Naive thymus-derived CD8-positive, alpha-beta T cell (primary cell): ENCODE measurements at regions not wholly inside any gene's neighbourhood (a gene's known extent, or its start where the extent isn't known, plus 50 kb on each side); places are given as distances from the start of the nearest gene placed in this dataset.

ENCODE experiments used
- ATAC-seq, 2 donors: fragments of 150-1000 bp; cut with Tn5 transposase in 1 of 2; sonication (Bioruptor Pico), chemical (Tn5 transposase) in 1 of 2; 1 replicate in 1 of 2; 2 replicates in 1 of 2; pipeline ENCODE4 v1.10.0; 2021; ENCODE audit warnings: mild to moderate bottlenecking in 2 of 2, moderate library complexity in 2 of 2
- POLR2A ChIA-PET: fragments of 350-600 bp; sonication (Branson Sonifier 250); formaldehyde crosslinking; loops from one replicate; lab custom pipeline; 2021; ENCODE audit warnings: antibody characterized with exemption; lab: Charles Lee
- DNase-seq, 10 donors: peaks; one replicate each; pipeline versions ENCODE4 v3.0.0 to v3.0.0-alpha.2; 2020 to 2022
- H3K27ac Mint-ChIP-seq, 10 donors: one replicate each; pipeline ENCODE4 v1.8.0; 2020 to 2022; ENCODE audit warnings: mild to moderate bottlenecking in 10 of 10, mixed read lengths in 10 of 10, moderate library complexity in 4 of 10, inconsistent platforms in 1 of 10
- H3K27me3 Mint-ChIP-seq, 5 donors: one replicate each; pipeline ENCODE4 v1.8.0; 2021 to 2022; ENCODE audit warnings: mixed read lengths in 5 of 5
- H3K36me3 Mint-ChIP-seq, 3 donors: one replicate each; pipeline ENCODE4 v1.8.0; 2020 to 2022; ENCODE audit warnings: mixed read lengths in 3 of 3, mild to moderate bottlenecking in 2 of 3, inconsistent platforms in 1 of 3
- H3K4me1 Mint-ChIP-seq, 4 donors: one replicate each; pipeline ENCODE4 v1.8.0; 2021 to 2022; ENCODE audit warnings: mixed read lengths in 4 of 4
- H3K4me3 Mint-ChIP-seq, 10 donors: one replicate each; pipeline ENCODE4 v1.8.0; 2020 to 2022; ENCODE audit warnings: mild to moderate bottlenecking in 10 of 10, mixed read lengths in 10 of 10, moderate library complexity in 6 of 10, inconsistent platforms in 1 of 10
- H3K9me3 Mint-ChIP-seq, 9 donors: one replicate each; pipeline ENCODE4 v1.8.0; 2020 to 2022; ENCODE audit warnings: mixed read lengths in 9 of 9, mild to moderate bottlenecking in 3 of 9, inconsistent platforms in 1 of 9, moderate library complexity in 1 of 9

- ATAC-seq, result no peak
- no peaks in the 10 kb centered on the region for H3K4me1 Mint-ChIP-seq
- DNase-seq, result no peak
- no peaks in the 10 kb centered on the region for H3K9me3 Mint-ChIP-seq
- no peaks in the 10 kb centered on the region for H3K27me3 Mint-ChIP-seq
- H3K27ac Mint-ChIP-seq, result no peak overlapping the region
- POLR2A ChIA-PET, result no interaction called here
- H3K36me3 Mint-ChIP-seq, result no peaks in the 10 kb centered on the region
- no peak overlapping the region for H3K4me3 Mint-ChIP-seq
Measured at GRCh38 chr20:24370911-24371695, 98.3 kb upstream of the SYNDIG1 start.

GRCh38 chr20:24370249-24370648, 99.2 kb upstream of the SYNDIG1 start:
- POLR2A ChIA-PET, result no interaction called here
- no peak for ATAC-seq
- H3K9me3 Mint-ChIP-seq, result no peaks in the 10 kb centered on the region

GRCh38 chr20:24368253-24368652, 101.2 kb upstream of the SYNDIG1 start:
- H3K4me1 Mint-ChIP-seq, result peaks cover 0 to 6% (median 0%) of the 10 kb centered on the region in 4 donors
- H3K27me3 Mint-ChIP-seq, result no peaks in the 10 kb centered on the region
- no peak overlapping the region for H3K27ac Mint-ChIP-seq
- ATAC-seq (no peak), DNase-seq (no peak)
- H3K9me3 Mint-ChIP-seq, result peaks cover 0 to 1% (median 0%) of the 10 kb centered on the region in 9 donors
- POLR2A ChIA-PET, result no interaction called here
- H3K4me3 Mint-ChIP-seq, result no peak overlapping the region
- H3K36me3 Mint-ChIP-seq, result peaks cover 0 to 1% (median 0%) of the 10 kb centered on the region in 3 donors

More at GRCh38 chr20:24370249-24370648, 99.2 kb upstream of the SYNDIG1 start:
- no peak overlapping the region for H3K27ac Mint-ChIP-seq
- no peak overlapping the region for H3K4me3 Mint-ChIP-seq
- no peaks in the 10 kb centered on the region for H3K4me1 Mint-ChIP-seq
- no peaks in the 10 kb centered on the region for H3K36me3 Mint-ChIP-seq
- no peak for DNase-seq
- no peaks in the 10 kb centered on the region for H3K27me3 Mint-ChIP-seq

DNA sequence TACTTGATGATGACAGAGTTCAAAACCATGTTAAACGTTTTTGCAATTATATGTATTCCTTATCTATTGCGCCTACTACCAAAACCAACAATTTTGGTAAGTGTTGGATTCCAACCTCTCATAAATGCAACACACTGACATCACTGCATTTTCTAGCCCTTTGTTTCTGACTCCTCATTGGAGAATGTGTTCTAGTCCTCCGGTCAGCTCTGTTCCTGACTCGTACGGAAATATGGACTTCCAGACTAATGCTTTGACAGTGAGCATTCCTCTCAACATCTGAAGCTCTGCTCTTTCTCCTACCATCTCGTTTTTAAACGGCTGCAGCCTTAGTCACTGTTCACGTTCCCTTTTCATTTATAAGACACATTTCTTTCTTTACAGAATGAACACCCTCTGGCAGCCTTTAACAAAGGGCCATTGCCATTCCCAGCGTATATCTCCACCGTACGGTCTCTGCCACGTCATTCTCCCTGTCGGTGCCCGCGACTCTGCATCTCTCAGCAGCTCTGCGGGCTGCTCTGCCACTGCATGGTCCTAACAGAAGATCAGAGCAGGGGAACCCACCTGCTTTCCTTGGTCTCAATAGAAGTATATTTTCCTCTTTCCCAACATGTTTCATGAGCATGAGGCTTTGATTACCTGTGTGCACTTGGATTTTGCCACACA, 103.0 kb upstream of the SYNDIG1 start:
- no peak for DNase-seq
- Mint-ChIP-seq H3K9me3 (peaks cover 0 to 17% (median 8%) of the 10 kb centered on the region in 9 donors), H3K27me3 (no peaks in the 10 kb centered on the region), H3K27ac (peak overlapping the region in 1 of 10 donors; percentile 42), H3K36me3 (peaks cover 0 to 8% (median 4%) of the 10 kb centered on the region in 3 donors), H3K4me1 (peaks cover 0 to 9% (median 0%) of the 10 kb centered on the region in 4 donors), H3K4me3 (no peak overlapping the region)
- POLR2A ChIA-PET, result no interaction called here
- no peak for ATAC-seq

- POLR2A ChIA-PET, result no interaction called here
- H3K9me3 Mint-ChIP-seq, result peaks cover 0 to 25% (median 11%) of the 10 kb centered on the region in 9 donors
- DNase-seq (no peak), ATAC-seq (no peak)
- no peak overlapping the region for H3K27ac Mint-ChIP-seq
- no peak overlapping the region for H3K4me3 Mint-ChIP-seq
- H3K36me3 Mint-ChIP-seq, result peaks cover 0 to 12% (median 4%) of the 10 kb centered on the region in 3 donors
- H3K27me3 Mint-ChIP-seq, result no peaks in the 10 kb centered on the region
- H3K4me1 Mint-ChIP-seq, result peaks cover 0 to 9% (median 0%) of the 10 kb centered on the region in 4 donors
Measured at GRCh38 chr20:24365670-24366069, 103.8 kb upstream of the SYNDIG1 start.

DNA sequence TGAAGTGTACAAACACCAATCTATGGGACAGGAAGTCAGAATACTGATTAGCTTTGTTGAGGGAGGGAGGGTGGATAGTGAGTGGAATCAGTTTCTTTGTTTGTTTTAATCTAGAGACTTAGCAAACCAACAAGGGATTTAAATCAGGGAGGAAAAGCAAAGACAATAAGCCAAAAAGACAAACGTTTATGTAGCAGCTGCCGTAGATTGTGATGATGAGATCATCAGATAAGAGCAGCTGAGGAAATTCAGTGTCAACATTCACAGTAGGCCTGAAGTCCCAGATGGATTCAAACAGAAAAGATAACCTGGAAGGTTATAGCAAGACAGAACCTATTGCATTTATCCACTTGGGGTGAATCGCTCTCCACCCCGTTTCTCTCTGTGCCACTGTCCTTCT, 104.9 kb upstream of the SYNDIG1 start:
- no peak overlapping the region for H3K27ac Mint-ChIP-seq
- no peak overlapping the region for H3K4me3 Mint-ChIP-seq
- H3K27me3 Mint-ChIP-seq, result no peaks in the 10 kb centered on the region
- H3K9me3 Mint-ChIP-seq, result peaks cover 0 to 31% (median 13%) of the 10 kb centered on the region in 9 donors
- ATAC-seq, result no peak
- H3K36me3 Mint-ChIP-seq, result peaks cover 0 to 19% (median 4%) of the 10 kb centered on the region in 3 donors
- H3K4me1 Mint-ChIP-seq, result peaks cover 0 to 9% (median 0%) of the 10 kb centered on the region in 4 donors
- POLR2A ChIA-PET, result no interaction called here
- no peak for DNase-seq

DNA sequence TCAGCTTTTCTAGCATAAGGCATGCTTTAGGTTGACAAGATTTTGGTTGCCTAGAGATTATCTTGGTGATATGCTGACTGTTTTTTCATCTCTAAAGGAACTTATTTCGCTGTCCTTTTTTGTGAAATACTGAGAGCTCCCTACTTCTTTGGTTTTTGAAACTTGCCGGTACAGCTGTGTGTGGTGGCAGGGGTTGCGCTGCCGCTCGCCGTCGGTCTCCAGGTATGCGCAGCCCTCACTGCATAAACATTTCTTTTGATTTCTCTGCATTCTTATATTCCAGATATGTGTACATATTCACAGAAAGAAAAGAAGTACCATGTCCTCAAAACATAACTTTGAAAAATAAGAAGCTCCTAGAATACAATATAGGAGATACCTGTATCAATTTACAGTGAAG, 106.4 kb upstream of the SYNDIG1 start:
- POLR2A ChIA-PET, result interaction anchor here (0.7 kb wide), 1 partner anchor 140 kb away, joined by 3 read pairs; no protein-coding TSS in a partner anchor
- ATAC-seq (no peak), DNase-seq (no peak)
- no peaks in the 10 kb centered on the region for H3K27me3 Mint-ChIP-seq
- H3K4me3 Mint-ChIP-seq, result no peak overlapping the region
- H3K27ac Mint-ChIP-seq, result no peak overlapping the region
- peaks cover 0 to 31% (median 13%) of the 10 kb centered on the region in 9 donors for H3K9me3 Mint-ChIP-seq
- peaks cover 0 to 9% (median 0%) of the 10 kb centered on the region in 4 donors for H3K4me1 Mint-ChIP-seq
- peaks cover 0 to 19% (median 4%) of the 10 kb centered on the region in 3 donors for H3K36me3 Mint-ChIP-seq

DNA sequence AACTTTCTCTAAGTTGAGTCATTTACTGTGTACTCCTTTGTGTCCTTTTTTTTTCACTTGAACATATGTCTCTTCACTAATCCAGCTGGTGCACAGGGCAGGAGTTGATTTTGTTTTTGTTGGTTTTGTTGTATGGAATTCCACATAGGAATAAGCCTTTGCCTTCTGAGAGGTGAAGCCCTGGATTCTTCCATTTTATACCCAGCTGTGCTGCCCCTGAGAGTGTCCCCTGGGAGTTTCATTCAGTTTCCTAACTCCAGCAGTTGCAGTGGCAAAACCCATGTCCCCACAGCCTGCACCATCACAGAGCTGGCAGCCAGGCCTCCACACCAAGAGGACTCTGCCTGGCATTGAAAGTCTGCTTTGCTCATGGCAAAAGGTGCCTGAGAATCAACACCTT, 107.3 kb upstream of the SYNDIG1 start:
- DNase-seq (no peak), ATAC-seq (no peak)
- POLR2A ChIA-PET, result no interaction called here
- Mint-ChIP-seq H3K36me3 (peaks cover 0 to 19% (median 4%) of the 10 kb centered on the region in 3 donors), H3K27ac (peak overlapping the region in 1 of 10 donors; percentile 35), H3K4me3 (no peak overlapping the region), H3K9me3 (peaks cover 0 to 31% (median 13%) of the 10 kb centered on the region in 9 donors), H3K4me1 (peaks cover 0 to 9% (median 0%) of the 10 kb centered on the region in 4 donors), H3K27me3 (no peaks in the 10 kb centered on the region)

- Mint-ChIP-seq H3K4me1 (peaks cover 0 to 9% (median 0%) of the 10 kb centered on the region in 4 donors), H3K36me3 (peaks cover 0 to 19% (median 4%) of the 10 kb centered on the region in 3 donors), H3K27ac (no peak overlapping the region), H3K27me3 (no peaks in the 10 kb centered on the region), H3K4me3 (no peak overlapping the region), H3K9me3 (peaks cover 0 to 31% (median 13%) of the 10 kb centered on the region in 9 donors)
- ATAC-seq, result no peak
- POLR2A ChIA-PET, result no interaction called here
- no peak for DNase-seq
Measured at GRCh38 chr20:24361541-24361940, 107.9 kb upstream of the SYNDIG1 start.

GRCh38 chr20:24360531-24360930, 108.9 kb upstream of the SYNDIG1 start:
- H3K9me3 Mint-ChIP-seq, result peaks cover 0 to 31% (median 13%) of the 10 kb centered on the region in 9 donors

GRCh38 chr20:24359321-24360027, 110.0 kb upstream of the SYNDIG1 start:
- peaks cover 0 to 9% (median 0%) of the 10 kb centered on the region in 4 donors for H3K4me1 Mint-ChIP-seq

More at GRCh38 chr20:24360531-24360930, 108.9 kb upstream of the SYNDIG1 start:
- ATAC-seq (no peak), DNase-seq (no peak)
- H3K4me1 Mint-ChIP-seq, result peaks cover 0 to 9% (median 0%) of the 10 kb centered on the region in 4 donors
- POLR2A ChIA-PET, result no interaction called here
- no peaks in the 10 kb centered on the region for H3K27me3 Mint-ChIP-seq
- H3K27ac Mint-ChIP-seq, result no peak overlapping the region
- peaks cover 0 to 19% (median 4%) of the 10 kb centered on the region in 3 donors for H3K36me3 Mint-ChIP-seq
- no peak overlapping the region for H3K4me3 Mint-ChIP-seq

DNA sequence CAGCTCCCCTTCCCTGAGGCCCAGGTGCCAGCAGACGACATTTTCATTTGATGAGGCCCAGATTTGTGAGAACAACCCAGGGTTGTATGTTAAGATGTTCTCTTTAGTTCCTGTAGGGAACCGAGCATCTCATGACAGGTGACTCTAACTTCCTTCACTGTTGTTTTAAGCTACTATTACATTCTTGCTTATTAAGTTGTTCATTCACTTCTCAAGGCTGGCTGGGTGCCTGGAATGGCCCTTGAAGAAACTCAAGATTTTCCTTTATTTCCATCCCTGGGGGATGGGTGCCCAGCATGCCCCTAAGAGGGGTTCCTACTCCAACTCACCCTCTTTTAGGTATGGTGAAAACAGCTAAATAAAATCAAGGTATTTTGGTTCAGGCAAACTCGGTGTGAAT, 111.5 kb upstream of the SYNDIG1 start:
- H3K9me3 Mint-ChIP-seq, result peaks cover 0 to 28% (median 9%) of the 10 kb centered on the region in 9 donors
- H3K27me3 Mint-ChIP-seq, result no peaks in the 10 kb centered on the region
- H3K4me3 Mint-ChIP-seq, result no peak overlapping the region
- H3K36me3 Mint-ChIP-seq, result peaks cover 0 to 19% (median 0%) of the 10 kb centered on the region in 3 donors
- ATAC-seq, result no peak
- POLR2A ChIA-PET, result interaction anchor here (0.6 kb wide), 1 partner anchor 44 kb away, joined by 3 read pairs; no protein-coding TSS in a partner anchor
- H3K4me1 Mint-ChIP-seq, result no peaks in the 10 kb centered on the region
- no peak for DNase-seq
- peak overlapping the region in 1 of 10 donors; percentile 19 for H3K27ac Mint-ChIP-seq

More at GRCh38 chr20:24359321-24360027, 110.0 kb upstream of the SYNDIG1 start:
- ATAC-seq, result no peak
- no peak overlapping the region for H3K4me3 Mint-ChIP-seq
- POLR2A ChIA-PET, result no interaction called here
- H3K27me3 Mint-ChIP-seq, result no peaks in the 10 kb centered on the region
- peaks cover 0 to 19% (median 4%) of the 10 kb centered on the region in 3 donors for H3K36me3 Mint-ChIP-seq
- no peak for DNase-seq
- H3K9me3 Mint-ChIP-seq, result peaks cover 0 to 31% (median 13%) of the 10 kb centered on the region in 9 donors
- no peak overlapping the region for H3K27ac Mint-ChIP-seq
